Prostate gland (tissue), 2 donors: ENCODE measurements at regions not wholly inside any gene's neighbourhood (a gene's known extent, or its start where the extent isn't known, plus 50 kb on each side); places are given as distances from the start of the nearest gene placed in this dataset.

Source experiments
- CTCF ChIP-seq, 4 experiments: fragments of 200-600 bp in 2 of 4; fragments of 450-650 bp in 2 of 4; sonication (generic) in 2 of 4; IDR thresholded peaks; 1 replicate in 3 of 4; 2 replicates in 1 of 4; pipeline ENCODE4 v1.5.1; 2016 to 2019; ENCODE audit warnings: antibody characterized with exemption in 4 of 4, mild to moderate bottlenecking in 2 of 4, moderate library complexity in 2 of 4
- POLR2A ChIP-seq: fragments of 450-650 bp; IDR thresholded peaks from one replicate; pipeline ENCODE4 v1.6.1; 2016; ENCODE audit warnings: antibody characterized with exemption, mild to moderate bottlenecking
- POLR2AphosphoS5 ChIP-seq: sonication (generic); formaldehyde crosslinking; IDR thresholded peaks from one replicate; pipeline ENCODE4 v1.6.1; 2017; ENCODE audit warnings: antibody characterized with exemption

DNA sequence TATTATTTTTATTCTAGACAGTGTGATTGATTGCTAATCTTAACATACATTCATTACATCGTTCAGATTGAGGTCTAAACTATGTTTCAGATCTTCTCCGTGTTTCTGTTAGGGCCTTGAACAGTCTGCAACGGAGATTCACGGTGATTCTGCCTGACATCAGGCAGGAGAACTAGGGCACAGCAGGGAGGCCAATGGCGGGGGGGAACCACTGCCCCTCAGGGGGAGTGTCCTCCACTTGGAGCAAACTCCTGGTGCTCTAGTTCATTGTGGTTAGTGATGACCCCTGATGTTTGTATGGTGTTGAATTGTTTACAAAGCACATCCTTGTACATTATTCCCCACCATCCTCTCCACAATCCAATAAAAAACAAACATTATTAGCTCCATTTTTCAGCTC lies 173.5 kb downstream of the ZNF608 start:
- TF ChIP-seq CTCF (IDR thresholded peaks at IDR 0.05) (no peak), POLR2A (no peak), POLR2AphosphoS5 (no peak)
